GM23338 (cell line): ENCODE measurements at regions not wholly inside any gene's neighbourhood (a gene's known extent, or its start where the extent isn't known, plus 50 kb on each side); places are given as distances from the start of the nearest gene placed in this dataset.

Experiments
- ATAC-seq: fragments of 200-7000 bp; cut with Tn5 transposase; 3 replicates; pipeline ENCODE4 v1.9.1; 2020
- DNase-seq: peaks from one replicate; pipeline ENCODE4 v3.0.0-alpha.2; 2015; ENCODE audit warnings: low spot score
- H2AFZ ChIP-seq: fragments of 200-600 bp; sonication (generic); 2 replicates; pipeline ENCODE4 v1.8.0; 2016; ENCODE audit warnings: antibody characterized with exemption, mild to moderate bottlenecking, moderate library complexity
- H3F3A ChIP-seq: fragments of 200-600 bp; sonication (generic); replicated peaks from 2 replicates; pipeline ENCODE4 v1.8.0; 2017; ENCODE audit warnings: antibody characterized with exemption, mixed run types, low read depth
- H3K27ac ChIP-seq: fragments of 200-600 bp; sonication (generic); 2 replicates; pipeline ENCODE4 v1.6.1; 2016; ENCODE audit warnings: low read depth
- H3K27me3 ChIP-seq: fragments of 200-600 bp; sonication (generic); 2 replicates; pipeline ENCODE4 v1.8.0; 2016; ENCODE audit warnings: mild to moderate bottlenecking, mixed run types, moderate library complexity; ENCODE audit not compliant: insufficient read depth
- H3K36me3 ChIP-seq: fragments of 200-600 bp; sonication (generic); 2 replicates; pipeline ENCODE4 v1.8.0; 2016; ENCODE audit warnings: mild to moderate bottlenecking; ENCODE audit not compliant: insufficient read depth
- H3K4me1 ChIP-seq: fragments of 200-600 bp; sonication (generic); 2 replicates; pipeline ENCODE4 v1.8.0; 2016; ENCODE audit warnings: mild to moderate bottlenecking, moderate library complexity; ENCODE audit not compliant: insufficient read depth
- H3K4me2 ChIP-seq: fragments of 200-600 bp; sonication (generic); 2 replicates; pipeline ENCODE4 v1.7.1; 2017; ENCODE audit warnings: mixed run types
- H3K4me3 ChIP-seq: fragments of 200-600 bp; sonication (generic); 2 replicates; pipeline ENCODE4 v1.6.1; 2016; ENCODE audit warnings: mixed run types
- H3K79me2 ChIP-seq: fragments of 200-600 bp; sonication (generic); replicated peaks from 2 replicates; pipeline ENCODE4 v1.8.0; 2017; ENCODE audit warnings: mild to moderate bottlenecking; ENCODE audit not compliant: insufficient read depth
- H3K9me2 ChIP-seq: fragments of 200-600 bp; sonication (generic); 2 replicates; pipeline ENCODE4 v1.8.0; 2017; ENCODE audit not compliant: insufficient read depth
- H4K20me1 ChIP-seq: fragments of 200-600 bp; sonication (generic); replicated peaks from 2 replicates; pipeline ENCODE4 v1.8.0; 2017; ENCODE audit warnings: mild to moderate bottlenecking; ENCODE audit not compliant: insufficient read depth
- H3K27ac Mint-ChIP-seq: 2 replicates; pipeline ENCODE4 v1.8.0; 2020; ENCODE audit warnings: inconsistent platforms, mild to moderate bottlenecking, moderate library complexity, mixed read lengths
- H3K27me3 Mint-ChIP-seq: 3 replicates; pipeline ENCODE4 v1.8.0; 2022; ENCODE audit warnings: low read depth, mild to moderate bottlenecking, moderate library complexity, mixed read lengths, inconsistent platforms; ENCODE audit not compliant: insufficient read depth, poor library complexity
- H3K36me3 Mint-ChIP-seq: 3 replicates; pipeline ENCODE4 v1.8.0; 2021; ENCODE audit warnings: low read depth, mild to moderate bottlenecking, inconsistent platforms, moderate library complexity, mixed read lengths
- H3K4me1 Mint-ChIP-seq: 3 replicates; pipeline ENCODE4 v1.8.0; 2020; ENCODE audit warnings: mild to moderate bottlenecking, inconsistent platforms, mixed read lengths
- H3K4me3 Mint-ChIP-seq: 3 replicates; pipeline ENCODE4 v1.8.0; 2021; ENCODE audit warnings: moderate library complexity, mild to moderate bottlenecking, inconsistent platforms, mixed read lengths
- H3K9me3 Mint-ChIP-seq: 3 replicates; pipeline ENCODE4 v1.8.0; 2020; ENCODE audit warnings: moderate library complexity, mild to moderate bottlenecking, inconsistent platforms, mixed read lengths
- CREB1 ChIP-seq: fragments of 250-450 bp; sonication (Bioruptor Pico); IDR thresholded peaks from 2 replicates; pipeline ENCODE4 v1.5.0; 2020; ENCODE audit warnings: low read depth, mild to moderate bottlenecking, moderate library complexity
- CTCF ChIP-seq, 2 experiments: fragments of 200-600 bp in 1 of 2; sonication (generic) in 1 of 2; conservative IDR thresholded peaks; 2 replicates each; pipeline versions ENCODE4 v1.5.1 to v1.6.1; 2016 to 2017; ENCODE audit warnings: antibody characterized with exemption in 2 of 2, low read depth in 2 of 2, mild to moderate bottlenecking in 2 of 2, moderate library complexity in 1 of 2
- EZH2 ChIP-seq: fragments of 200-600 bp; sonication (generic); IDR thresholded peaks from one replicate; pipeline ENCODE4 v1.8.0; 2017; ENCODE audit warnings: antibody characterized with exemption, mild to moderate bottlenecking, low read depth; ENCODE audit not compliant: unreplicated experiment
- EZH2phosphoT487 ChIP-seq: fragments of 200-600 bp; sonication (generic); IDR thresholded peaks from one replicate; pipeline ENCODE4 v1.8.1; 2018; ENCODE audit warnings: antibody characterized with exemption; ENCODE audit not compliant: unreplicated experiment
- JUNB ChIP-seq: IDR thresholded peaks from one replicate; pipeline ENCODE4 v1.6.1; 2016; ENCODE audit warnings: antibody characterized with exemption; ENCODE audit not compliant: unreplicated experiment
- NANOG ChIP-seq: IDR thresholded peaks from 2 replicates; pipeline ENCODE4 v1.6.1; 2016; ENCODE audit warnings: antibody characterized with exemption, borderline replicate concordance
- POLR2AphosphoS5 ChIP-seq: IDR thresholded peaks from 2 replicates; pipeline ENCODE4 v1.6.1; 2016; ENCODE audit warnings: antibody characterized with exemption, low read depth
- REST ChIP-seq: IDR thresholded peaks from one replicate; pipeline ENCODE4 v1.6.1; 2018; ENCODE audit warnings: antibody characterized with exemption; ENCODE audit not compliant: unreplicated experiment
- STAT1 ChIP-seq: IDR thresholded peaks from one replicate; pipeline ENCODE4 v1.6.1; 2016; ENCODE audit warnings: antibody characterized with exemption; ENCODE audit not compliant: unreplicated experiment
- ZNF114 ChIP-seq: fragments of 250-450 bp; sonication (Bioruptor Pico); IDR thresholded peaks from 2 replicates; pipeline ENCODE4 v1.5.0; 2020; ENCODE audit warnings: mild to moderate bottlenecking, moderate library complexity
- ZNF331 ChIP-seq: fragments of 250-450 bp; sonication (Bioruptor Pico); IDR thresholded peaks from 2 replicates; pipeline ENCODE4 v1.5.0; 2020; ENCODE audit warnings: low read depth, mild to moderate bottlenecking, moderate library complexity
- ZNF462 ChIP-seq: fragments of 250-450 bp; sonication (Bioruptor Pico); IDR thresholded peaks from 2 replicates; pipeline ENCODE4 v1.5.0; 2020; ENCODE audit warnings: mild to moderate bottlenecking, moderate library complexity
- TF ChIP-seq, protein P1 (sequence below): IDR thresholded peaks from 2 replicates; pipeline ENCODE4 v1.6.1; 2016; ENCODE audit warnings: antibody characterized with exemption

DNA sequence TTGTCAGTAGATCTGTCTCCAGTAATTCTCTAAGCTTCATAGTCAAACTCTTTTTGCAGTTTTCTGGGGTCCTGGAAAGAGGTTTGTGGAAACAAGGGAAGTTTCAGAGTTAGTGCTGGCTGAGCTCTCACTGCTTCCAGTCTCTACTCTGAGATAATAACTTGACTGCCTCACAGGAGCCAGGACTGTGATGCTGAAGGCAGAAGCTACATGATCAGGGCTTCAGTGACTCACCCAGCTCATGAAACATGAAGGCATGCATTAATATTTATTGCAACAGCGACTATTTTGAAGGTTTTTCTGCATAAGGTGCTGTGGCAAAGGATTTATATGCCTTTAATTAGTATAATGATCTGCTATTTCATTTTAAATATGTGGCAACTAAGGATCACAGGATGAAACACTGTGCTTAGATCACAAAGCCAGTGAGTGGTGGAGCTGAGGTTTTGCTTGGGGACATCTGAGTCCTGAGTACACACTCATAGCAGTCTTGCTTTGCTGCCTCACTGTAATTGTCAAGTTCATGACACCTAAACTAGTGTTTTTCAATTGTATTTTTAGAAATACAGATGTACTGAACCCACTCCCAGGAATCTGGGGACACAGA is 448.4 kb upstream of the GCFC2 start:
- Mint-ChIP-seq H3K9me3 (no peaks in the 10 kb centered on the region), H3K27me3 (no peaks in the 10 kb centered on the region), H3K4me1 (peaks cover 8% of the 10 kb centered on the region; the same call in 1 of the 3 replicates), H3K36me3 (no peaks in the 10 kb centered on the region), H3K4me3 (no peak overlapping the region), H3K27ac (no peak overlapping the region)
- Histone ChIP-seq H3K27ac (no peak overlapping the region), H3K4me3 (no peak overlapping the region), H3K79me2 (no peaks in the 10 kb centered on the region), H2AFZ (no peak overlapping the region), H4K20me1 (no peaks in the 10 kb centered on the region), H3F3A (no peaks in the 10 kb centered on the region), H3K9me2 (no peaks in the 10 kb centered on the region), H3K27me3 (no peaks in the 10 kb centered on the region), H3K4me2 (no peak overlapping the region), H3K4me1 (peaks cover 14% of the 10 kb centered on the region), H3K36me3 (no peaks in the 10 kb centered on the region)
- no peak for ATAC-seq
- TF ChIP-seq JUNB (no peak), ZNF331 (CRISPR knock-in tag) (no peak), STAT1 (no peak), ZNF114 (no peak), EZH2 (no peak), CREB1 (CRISPR knock-in tag) (no peak), EZH2phosphoT487 (no peak), POLR2AphosphoS5 (no peak), ZNF462 (CRISPR knock-in tag) (no peak), NANOG (no peak), CTCF (conservative IDR thresholded peaks at IDR 0.05; ENCODE audit: low read depth in 2 of 2) (no peak), REST (no peak)
- TF ChIP-seq, protein P1, sequence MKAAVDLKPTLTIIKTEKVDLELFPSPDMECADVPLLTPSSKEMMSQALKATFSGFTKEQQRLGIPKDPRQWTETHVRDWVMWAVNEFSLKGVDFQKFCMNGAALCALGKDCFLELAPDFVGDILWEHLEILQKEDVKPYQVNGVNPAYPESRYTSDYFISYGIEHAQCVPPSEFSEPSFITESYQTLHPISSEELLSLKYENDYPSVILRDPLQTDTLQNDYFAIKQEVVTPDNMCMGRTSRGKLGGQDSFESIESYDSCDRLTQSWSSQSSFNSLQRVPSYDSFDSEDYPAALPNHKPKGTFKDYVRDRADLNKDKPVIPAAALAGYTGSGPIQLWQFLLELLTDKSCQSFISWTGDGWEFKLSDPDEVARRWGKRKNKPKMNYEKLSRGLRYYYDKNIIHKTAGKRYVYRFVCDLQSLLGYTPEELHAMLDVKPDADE, result no peak
- DNase-seq, result no peak
